ENCODE measurements at regions not wholly inside any gene's neighbourhood (a gene's known extent, or its start where the extent isn't known, plus 50 kb on each side); places are given as distances from the start of the nearest gene placed in this dataset.

- Mint-ChIP-seq H3K27ac (ENCODE audit: unreplicated experiment) (no peak overlapping the region), H3K9me3 (ENCODE audit: low read depth, unreplicated experiment) (peaks cover 2% of the 10 kb centered on the region), H3K4me1 (ENCODE audit: low read depth, unreplicated experiment) (no peaks in the 10 kb centered on the region), H3K27me3 (ENCODE audit: unreplicated experiment) (no peaks in the 10 kb centered on the region), H3K36me3 (ENCODE audit: insufficient read depth, unreplicated experiment) (peaks cover 4% of the 10 kb centered on the region), H3K4me3 (ENCODE audit: low read depth, unreplicated experiment) (no peak overlapping the region)
- DNase-seq: no peak
- intact Hi-C loops (cut with micrococcal nuclease; ENCODE audit: unreplicated experiment): no loop called here
- TF ChIP-seq CTCF (IDR thresholded peaks at IDR 0.05; ENCODE audit: unreplicated experiment): no peak
- no TSS peak for BruUV-seq (replicated peaks)
- CTCF ChIA-PET: interaction anchor here (0.7 kb wide), 1 partner anchor 130 kb away, joined by 4 read pairs; no protein-coding TSS in a partner anchor
These were observed 300.5 kb downstream of the CTTN start for GRCh38 chr11:70698871-70699270.

- no peak overlapping the region for H3K4me3 Mint-ChIP-seq (ENCODE audit: low read depth, unreplicated experiment)
- CTCF ChIA-PET: interaction anchor here (0.7 kb wide), 1 partner anchor 131 kb away, joined by 4 read pairs; no protein-coding TSS in a partner anchor
- no peaks in the 10 kb centered on the region for H3K27me3 Mint-ChIP-seq (ENCODE audit: unreplicated experiment)
- intact Hi-C loops (cut with micrococcal nuclease; ENCODE audit: unreplicated experiment): no loop called here
- no peak for TF ChIP-seq CTCF (IDR thresholded peaks at IDR 0.05; ENCODE audit: unreplicated experiment)
- peaks cover 4% of the 10 kb centered on the region for H3K36me3 Mint-ChIP-seq (ENCODE audit: insufficient read depth, unreplicated experiment)
- DNase-seq: no peak
- H3K9me3 Mint-ChIP-seq (ENCODE audit: low read depth, unreplicated experiment): peaks cover 2% of the 10 kb centered on the region
- BruUV-seq (replicated peaks): no TSS peak
- H3K4me1 Mint-ChIP-seq (ENCODE audit: low read depth, unreplicated experiment): no peaks in the 10 kb centered on the region
- H3K27ac Mint-ChIP-seq (ENCODE audit: unreplicated experiment): no peak overlapping the region
These were observed 301.2 kb downstream of the CTTN start for GRCh38 chr11:70699294-70700221.

GRCh38 chr11:70700453-70700852 lies 302.1 kb downstream of the CTTN start:
- H3K27ac Mint-ChIP-seq (ENCODE audit: unreplicated experiment): no peak overlapping the region
- intact Hi-C loops (cut with micrococcal nuclease; ENCODE audit: unreplicated experiment): no loop called here
- peaks cover 4% of the 10 kb centered on the region for H3K36me3 Mint-ChIP-seq (ENCODE audit: insufficient read depth, unreplicated experiment)
- no peak overlapping the region for H3K4me3 Mint-ChIP-seq (ENCODE audit: low read depth, unreplicated experiment)
- CTCF ChIA-PET: no interaction called here
- TF ChIP-seq CTCF (IDR thresholded peaks at IDR 0.05; ENCODE audit: unreplicated experiment): no peak
- no peak for DNase-seq
- H3K27me3 Mint-ChIP-seq (ENCODE audit: unreplicated experiment): no peaks in the 10 kb centered on the region
- BruUV-seq (replicated peaks): no TSS peak
- no peaks in the 10 kb centered on the region for H3K4me1 Mint-ChIP-seq (ENCODE audit: low read depth, unreplicated experiment)
- H3K9me3 Mint-ChIP-seq (ENCODE audit: low read depth, unreplicated experiment): peaks cover 2% of the 10 kb centered on the region

GRCh38 chr11:70700871-70701270 lies 302.5 kb downstream of the CTTN start:
- CTCF ChIA-PET: no interaction called here
- intact Hi-C loops (cut with micrococcal nuclease; ENCODE audit: unreplicated experiment): no loop called here
- BruUV-seq (replicated peaks): no TSS peak
- Mint-ChIP-seq H3K9me3 (ENCODE audit: low read depth, unreplicated experiment) (peaks cover 2% of the 10 kb centered on the region), H3K36me3 (ENCODE audit: insufficient read depth, unreplicated experiment) (peaks cover 4% of the 10 kb centered on the region), H3K4me3 (ENCODE audit: low read depth, unreplicated experiment) (no peak overlapping the region), H3K4me1 (ENCODE audit: low read depth, unreplicated experiment) (no peaks in the 10 kb centered on the region), H3K27me3 (ENCODE audit: unreplicated experiment) (no peaks in the 10 kb centered on the region), H3K27ac (ENCODE audit: unreplicated experiment) (no peak overlapping the region)
- DNase-seq: no peak
- TF ChIP-seq CTCF (IDR thresholded peaks at IDR 0.05; ENCODE audit: unreplicated experiment): no peak

All from Calu3 (cell line).